K562 (cell line): ENCODE measurements at regions not wholly inside any gene's neighbourhood (a gene's known extent, or its start where the extent isn't known, plus 50 kb on each side); places are given as distances from the start of the nearest gene placed in this dataset.

Experiments used
- ATAC-seq: fragments of 200-7000 bp; cut with Tn5 transposase; 3 replicates; pipeline ENCODE4 v1.9.1; 2020; ENCODE audit warnings: moderate library complexity
- BruUV-seq: library from RNA; stranded (reverse); fragments of 400-500 nt; replicated peaks from 2 replicates; lab custom pipeline; 2021; lab: Mats Ljungman, UMichigan
- CTCF ChIA-PET: fragments of 300-600 bp; formaldehyde crosslinking; extraction: SDS; loops from one replicate; lab custom pipeline; 2021; ENCODE audit warnings: low intra/inter-chr PET ratio; lab: Yijun Ruan, JAX
- POLR2A ChIA-PET: fragments of 300-600, 350-650 bp; sonication (Branson Sonifier 250); formaldehyde crosslinking; extraction: SDS; loops from one replicate; lab custom pipeline; 2021; ENCODE audit warnings: antibody characterized with exemption, inconsistent platforms; lab: Yijun Ruan, JAX
- DNase-seq, 4 experiments: peaks; one replicate each; pipeline versions ENCODE4 v3.0.0 to v3.0.0-alpha.2; 2011 to 2018; ENCODE audit warnings: low spot score in 3 of 4, mixed read lengths in 3 of 4; ENCODE audit errors: extremely low read depth in 1 of 4
- FAIRE-seq: peaks from 2 replicates; lab custom pipeline; 2011; peaks lifted over from hg19 to GRCh38; lab: Jason Lieb, UNC
- H2AFZ ChIP-seq: 2 replicates; pipeline ENCODE4 v1.6.0; 2011; ENCODE audit warnings: low read depth, low read length, control low read depth, inconsistent platforms
- H3K27ac ChIP-seq: fragments of 200-600 bp; 3 replicates; pipeline ENCODE4 v1.8.0; 2011; ENCODE audit warnings: low read depth, mild to moderate bottlenecking, control low read depth, inconsistent platforms, low read length, moderate library complexity, mixed read lengths; ENCODE audit errors: extremely low read depth
- H3K27me3 ChIP-seq, 2 experiments: fragments of 300-600 bp in 1 of 2; 2 replicates in 1 of 2; 3 replicates in 1 of 2; pipeline versions ENCODE4 v1.6.0 to v1.8.0; 2011; ENCODE audit warnings: inconsistent platforms in 2 of 2, low read length in 2 of 2, mild to moderate bottlenecking in 1 of 2, mixed read lengths in 1 of 2, moderate library complexity in 1 of 2; ENCODE audit not compliant: control insufficient read depth in 2 of 2, insufficient read depth in 2 of 2
- H3K36me3 ChIP-seq: fragments of 300-600 bp; 3 replicates; pipeline ENCODE4 v1.8.0; 2011; ENCODE audit warnings: mild to moderate bottlenecking, low read length, inconsistent platforms; ENCODE audit not compliant: control insufficient read depth, insufficient read depth
- H3K4me1 ChIP-seq, 2 experiments: fragments of 200-600 bp in 1 of 2; replicated peaks in 1 of 2; 2 replicates in 1 of 2; 3 replicates in 1 of 2; pipeline versions ENCODE4 v1.5.1 to v1.8.0; 2011; ENCODE audit warnings: inconsistent platforms in 2 of 2, low read length in 2 of 2, mild to moderate bottlenecking in 1 of 2, mixed read lengths in 1 of 2, moderate library complexity in 1 of 2; ENCODE audit not compliant: control insufficient read depth in 2 of 2, insufficient read depth in 2 of 2
- H3K4me2 ChIP-seq: 2 replicates; pipeline ENCODE4 v1.6.1; 2011; ENCODE audit warnings: low read length, control low read depth, inconsistent platforms, mixed read lengths; ENCODE audit not compliant: insufficient read depth
- H3K4me3 ChIP-seq: fragments of 200-600 bp; sonication (generic), shearing (Covaris generic); 2 replicates; pipeline ENCODE4 v1.5.1; 2016; ENCODE audit warnings: control low read depth, inconsistent platforms
- H3K79me2 ChIP-seq: fragments of 200-600 bp; 3 replicates; pipeline ENCODE4 v1.8.0; 2011; ENCODE audit warnings: low read length, inconsistent platforms; ENCODE audit not compliant: control insufficient read depth, insufficient read depth
- H3K9ac ChIP-seq, 2 experiments: 2 replicates each; pipeline versions ENCODE4 v1.6.0 to v1.6.1; 2011; ENCODE audit warnings: low read depth in 2 of 2, low read length in 2 of 2, control low read depth in 1 of 2, inconsistent platforms in 1 of 2, mild to moderate bottlenecking in 1 of 2, mixed read lengths in 1 of 2; ENCODE audit not compliant: insufficient read depth in 1 of 2
- H3K9me1 ChIP-seq: one replicate; pipeline ENCODE4 v1.6.0; 2011; ENCODE audit warnings: inconsistent platforms, mild to moderate bottlenecking, low read length, moderate library complexity; ENCODE audit not compliant: control insufficient read depth, insufficient read depth
- H3K9me3 ChIP-seq: replicated peaks from 2 replicates; pipeline ENCODE4 v1.5.1; 2011; ENCODE audit warnings: low read depth, low read length, inconsistent platforms; ENCODE audit not compliant: control insufficient read depth, insufficient read depth
- H4K20me1 ChIP-seq: replicated peaks from 2 replicates; pipeline ENCODE4 v1.6.1; 2011; ENCODE audit warnings: low read length, inconsistent platforms, mixed read lengths; ENCODE audit not compliant: control insufficient read depth, insufficient read depth
- ARID2 ChIP-seq: fragments of 450-650 bp; IDR thresholded peaks from 2 replicates; pipeline ENCODE4 v1.6.1; 2017; ENCODE audit warnings: antibody characterized with exemption, mild to moderate bottlenecking
- ATF7 ChIP-seq: fragments of 450-650 bp; IDR thresholded peaks from 2 replicates; pipeline ENCODE4 v1.7.1; 2014; ENCODE audit warnings: mild to moderate bottlenecking, moderate library complexity
- CBFA2T2 ChIP-seq: fragments of 450-650 bp; conservative IDR thresholded peaks from 2 replicates; pipeline ENCODE4 v1.6.1; 2017; ENCODE audit warnings: mild to moderate bottlenecking
- CHCHD3 ChIP-seq: fragments of 250-450 bp; sonication (Bioruptor Pico); IDR thresholded peaks from 2 replicates; pipeline ENCODE4 v2.1.2; 2022; ENCODE audit warnings: mild to moderate bottlenecking
- ETV1 ChIP-seq: fragments of 450-650 bp; conservative IDR thresholded peaks from 2 replicates; pipeline ENCODE4 v1.6.1; 2016; ENCODE audit warnings: missing genetic modification characterization, control low read depth, low read depth, missing compliant biosample characterization
- POLR3A ChIP-seq: IDR thresholded peaks from 2 replicates; pipeline ENCODE4 v1.6.1; 2011; ENCODE audit warnings: borderline replicate concordance, mild to moderate bottlenecking, moderate library complexity; ENCODE audit not compliant: insufficient read length, insufficient read depth; ENCODE audit errors: extremely low read depth
- RBM22 ChIP-seq: fragments of 200-400 bp; formaldehyde crosslinking; IDR thresholded peaks from 2 replicates; pipeline ENCODE4 v1.6.1; 2018; ENCODE audit warnings: low read length, low read depth; ENCODE audit not compliant: poor library complexity, severe bottlenecking
- ZNF76 ChIP-seq: fragments of 250-450 bp; sonication (Bioruptor Pico); IDR thresholded peaks from 2 replicates; pipeline ENCODE4 v1.4.0; 2020; ENCODE audit warnings: mild to moderate bottlenecking, moderate library complexity, borderline replicate concordance
- ZNF79 ChIP-seq: fragments of 250-450 bp; sonication (Bioruptor Pico); IDR thresholded peaks from 2 replicates; pipeline ENCODE4 v1.4.0; 2020; ENCODE audit warnings: low read depth, mild to moderate bottlenecking, moderate library complexity
- WGBS: fragments of 100-300 bp; shearing (Covaris generic); methylation state at CpG from one replicate; pipeline ENCODE4 v1.1.6; 2016; ENCODE audit warnings: low coverage, mixed read lengths; ENCODE audit not compliant: insufficient coverage; ENCODE audit errors: missing lambda C conversion rate; 5-methylcytosine and 5-hydroxymethylcytosine counted together
- in situ Hi-C: fragments of 300-500 bp; cut with MboI; formaldehyde crosslinking; loops from 4 replicates; pipeline ENCODE4 v1.15.0; 2018; ENCODE audit warnings: inconsistent platforms, mixed read lengths
- intact Hi-C: fragments of 100-400 bp; cut with micrococcal nuclease; formaldehyde crosslinking; loops from 2 replicates; pipeline ENCODE4 v1.14.2; 2022
- TF ChIP-seq, protein P1 (sequence below): fragments of 250-450 bp; sonication (Bioruptor Pico); IDR thresholded peaks from 2 replicates; pipeline ENCODE4 v1.5.0; 2020; ENCODE audit warnings: mild to moderate bottlenecking

DNA sequence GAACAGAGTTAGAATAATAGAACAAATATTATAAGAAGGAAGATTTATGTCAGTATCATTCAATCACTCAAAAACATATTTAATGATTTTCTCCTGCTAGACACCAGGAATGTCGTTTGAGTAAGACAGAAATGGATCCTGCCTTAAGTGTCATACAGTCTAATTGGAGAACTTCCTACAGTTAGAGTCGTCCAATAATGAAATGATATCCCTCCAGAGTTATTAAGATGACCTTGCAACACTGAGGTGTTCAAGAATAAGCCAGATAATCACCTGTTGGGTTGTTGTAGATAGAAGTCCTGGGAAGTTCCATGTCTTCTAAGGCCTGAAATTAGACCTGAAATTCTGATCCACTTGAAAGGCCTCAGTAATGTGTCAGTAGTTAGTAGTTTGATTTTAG, 132.3 kb downstream of the SLC38A4 start (continued):
- TF ChIP-seq, protein P1, sequence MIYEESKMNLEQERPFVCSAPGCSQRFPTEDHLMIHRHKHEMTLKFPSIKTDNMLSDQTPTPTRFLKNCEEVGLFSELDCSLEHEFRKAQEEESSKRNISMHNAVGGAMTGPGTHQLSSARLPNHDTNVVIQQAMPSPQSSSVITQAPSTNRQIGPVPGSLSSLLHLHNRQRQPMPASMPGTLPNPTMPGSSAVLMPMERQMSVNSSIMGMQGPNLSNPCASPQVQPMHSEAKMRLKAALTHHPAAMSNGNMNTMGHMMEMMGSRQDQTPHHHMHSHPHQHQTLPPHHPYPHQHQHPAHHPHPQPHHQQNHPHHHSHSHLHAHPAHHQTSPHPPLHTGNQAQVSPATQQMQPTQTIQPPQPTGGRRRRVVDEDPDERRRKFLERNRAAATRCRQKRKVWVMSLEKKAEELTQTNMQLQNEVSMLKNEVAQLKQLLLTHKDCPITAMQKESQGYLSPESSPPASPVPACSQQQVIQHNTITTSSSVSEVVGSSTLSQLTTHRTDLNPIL (CRISPR knock-in tag), result no peak
- no peak for TF ChIP-seq CBFA2T2
- no peak for TF ChIP-seq POLR3A

DNA sequence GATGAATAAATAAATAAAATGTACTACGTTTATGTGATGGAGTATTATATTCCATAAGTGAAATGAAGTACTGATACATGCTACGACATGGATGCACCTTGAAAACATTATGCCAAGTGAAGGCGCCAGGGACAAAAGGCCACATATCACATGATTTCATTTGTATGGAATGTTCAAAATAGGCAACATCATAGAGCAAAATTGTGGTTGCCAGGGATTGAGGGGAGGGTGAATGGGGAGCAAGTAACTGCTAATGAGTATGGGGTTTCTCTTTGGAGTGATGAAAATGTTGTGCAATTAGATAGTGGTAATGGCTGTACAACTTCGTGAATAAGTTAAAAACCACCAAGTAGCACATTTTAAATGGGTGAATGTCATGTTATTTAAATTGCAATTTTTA, 132.8 kb downstream of the SLC38A4 start:
- no TSS peak for BruUV-seq
- H3K4me1 ChIP-seq, result no peaks in the 10 kb centered on the region
- no peaks in the 10 kb centered on the region for H3K79me2 ChIP-seq
- no peak overlapping the region for H3K9ac ChIP-seq
- FAIRE-seq, result no peak
- H4K20me1 ChIP-seq, result no peaks in the 10 kb centered on the region
- no peaks in the 10 kb centered on the region for H3K27me3 ChIP-seq
- H2AFZ ChIP-seq, result no peak overlapping the region
- no peak for ATAC-seq
- no peak overlapping the region for H3K4me3 ChIP-seq
- H3K36me3 ChIP-seq, result no peaks in the 10 kb centered on the region
- no peak overlapping the region for H3K4me2 ChIP-seq
- DNase-seq, result no peak
- in situ Hi-C loops, result no loop called here
- ChIA-PET CTCF (no interaction called here), POLR2A (no interaction called here)
- no peaks in the 10 kb centered on the region for H3K9me3 ChIP-seq
- TF ChIP-seq ETV1 (tag) (no peak), CHCHD3 (CRISPR knock-in tag) (no peak), ARID2 (no peak), ZNF76 (no peak), RBM22 (no peak), ZNF79 (CRISPR knock-in tag) (no peak), ATF7 (no peak)
- 4% methylated on average over 4 of the region's 4 CpGs for WGBS
- intact Hi-C loops, result no loop called here
- no peak overlapping the region for H3K27ac ChIP-seq
- no peaks in the 10 kb centered on the region for H3K9me1 ChIP-seq
